Left forelimb (tissue), 1 donor: ENCODE measurements at regions not wholly inside any gene's neighbourhood (a gene's known extent, or its start where the extent isn't known, plus 50 kb on each side); places are given as distances from the start of the nearest gene placed in this dataset.
"Not testable (repeated sequence)": the region's sequence is repeated elsewhere in the genome, so short reads cannot be mapped to it uniquely, and the experiment has no call there.

Source experiments
- DNase-seq: peaks from one replicate; pipeline ENCODE4 v3.0.0-alpha.2; 2018; ENCODE audit warnings: low spot score

DNA sequence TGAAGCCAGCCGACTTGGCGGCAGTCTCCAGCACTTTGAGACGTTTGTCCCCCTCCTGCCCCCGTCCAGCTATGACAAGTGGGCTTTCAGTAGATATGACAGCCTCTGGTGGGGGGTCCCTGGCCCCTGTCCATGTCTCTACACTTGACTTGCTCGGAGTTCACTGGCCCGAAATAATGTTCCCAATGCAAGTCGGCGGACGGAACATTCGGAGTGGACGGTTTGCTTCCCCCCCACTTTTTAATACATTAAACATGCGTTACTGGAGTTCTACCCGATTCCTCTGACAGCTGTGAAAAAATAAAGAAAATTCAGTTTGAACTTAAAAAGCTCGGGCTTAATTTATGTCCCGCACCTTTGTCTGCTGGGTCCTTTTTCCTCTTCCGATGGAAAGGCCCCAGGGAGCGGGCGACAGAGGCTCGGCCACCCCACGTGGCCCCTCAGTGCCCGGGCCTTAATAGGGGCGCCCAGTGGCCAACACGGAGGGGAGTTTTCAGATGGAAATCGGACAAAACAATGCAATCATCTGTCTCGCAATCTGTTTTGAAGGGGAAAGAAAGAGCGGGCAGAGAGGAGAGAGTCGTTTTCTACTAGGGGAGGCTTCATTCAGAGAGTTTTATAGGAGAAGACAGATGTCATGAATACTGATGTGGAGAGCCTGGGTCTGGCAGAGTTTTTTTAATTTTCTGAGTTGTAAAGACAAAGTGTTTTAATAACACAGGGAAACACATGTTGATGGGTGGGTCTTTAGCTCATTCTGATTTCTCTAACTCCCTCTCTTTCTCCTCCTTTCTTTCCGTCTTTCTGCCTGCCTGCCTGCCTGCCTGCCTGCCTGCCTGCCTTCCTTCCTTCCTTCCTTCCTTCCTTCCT lies 50.2 kb downstream of the SMIM38 start:
- peak; percentile 15 for DNase-seq

DNA sequence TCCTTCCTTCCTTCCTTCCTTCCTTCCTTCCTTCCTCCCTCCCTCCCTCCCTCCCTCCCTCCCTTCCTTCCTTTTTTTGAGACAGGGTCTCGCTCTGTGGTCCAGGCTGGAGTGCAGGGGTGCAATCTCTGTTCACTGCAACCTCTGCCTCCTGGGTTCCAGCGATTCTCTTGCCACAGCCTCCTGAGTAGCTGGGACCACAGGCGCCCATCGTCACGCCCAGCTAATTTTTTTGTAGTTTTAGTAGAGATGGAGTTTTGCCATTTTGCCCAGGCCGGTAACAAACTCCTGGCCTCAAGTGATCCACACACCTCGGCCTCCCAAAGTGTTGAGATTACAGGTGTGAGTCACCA lies 50.9 kb downstream of the SMIM38 start:
- not testable (repeated sequence) for DNase-seq

DNA sequence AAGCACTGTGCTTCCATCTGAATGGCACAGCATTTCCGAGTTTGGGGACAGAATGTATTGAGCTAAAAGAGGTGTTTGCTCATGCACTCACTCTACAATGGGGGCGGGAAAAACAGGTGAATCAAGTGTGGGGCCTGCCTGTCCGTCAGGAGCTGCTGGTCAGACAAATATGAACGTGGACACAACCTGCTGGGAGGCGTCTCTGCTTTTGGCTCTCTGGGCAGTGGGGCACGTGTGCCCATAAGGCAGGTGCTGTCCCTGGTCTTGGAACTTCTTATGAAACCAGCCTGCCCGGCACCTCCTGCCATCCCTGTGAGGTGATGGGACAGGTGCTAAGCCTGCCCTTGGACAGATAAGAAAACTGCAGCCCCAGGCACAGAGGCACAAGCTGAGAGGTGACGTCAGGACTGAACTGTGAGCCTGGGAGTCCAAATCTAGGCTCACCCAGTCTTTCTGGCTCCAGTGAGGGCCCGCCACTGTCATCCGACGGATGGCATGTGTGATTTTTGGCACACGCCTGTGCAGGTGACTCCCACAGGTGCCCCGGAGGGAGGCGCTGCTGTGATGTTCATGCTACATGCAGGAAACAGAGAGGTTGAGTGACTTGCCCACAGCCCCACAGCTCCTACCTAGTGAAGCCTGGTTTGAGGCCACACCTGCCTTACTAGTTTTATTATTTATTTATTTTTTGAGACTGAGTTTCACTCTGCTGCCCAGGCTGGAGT lies 51.6 kb downstream of the SMIM38 start:
- peak; percentile 55 for DNase-seq

DNA sequence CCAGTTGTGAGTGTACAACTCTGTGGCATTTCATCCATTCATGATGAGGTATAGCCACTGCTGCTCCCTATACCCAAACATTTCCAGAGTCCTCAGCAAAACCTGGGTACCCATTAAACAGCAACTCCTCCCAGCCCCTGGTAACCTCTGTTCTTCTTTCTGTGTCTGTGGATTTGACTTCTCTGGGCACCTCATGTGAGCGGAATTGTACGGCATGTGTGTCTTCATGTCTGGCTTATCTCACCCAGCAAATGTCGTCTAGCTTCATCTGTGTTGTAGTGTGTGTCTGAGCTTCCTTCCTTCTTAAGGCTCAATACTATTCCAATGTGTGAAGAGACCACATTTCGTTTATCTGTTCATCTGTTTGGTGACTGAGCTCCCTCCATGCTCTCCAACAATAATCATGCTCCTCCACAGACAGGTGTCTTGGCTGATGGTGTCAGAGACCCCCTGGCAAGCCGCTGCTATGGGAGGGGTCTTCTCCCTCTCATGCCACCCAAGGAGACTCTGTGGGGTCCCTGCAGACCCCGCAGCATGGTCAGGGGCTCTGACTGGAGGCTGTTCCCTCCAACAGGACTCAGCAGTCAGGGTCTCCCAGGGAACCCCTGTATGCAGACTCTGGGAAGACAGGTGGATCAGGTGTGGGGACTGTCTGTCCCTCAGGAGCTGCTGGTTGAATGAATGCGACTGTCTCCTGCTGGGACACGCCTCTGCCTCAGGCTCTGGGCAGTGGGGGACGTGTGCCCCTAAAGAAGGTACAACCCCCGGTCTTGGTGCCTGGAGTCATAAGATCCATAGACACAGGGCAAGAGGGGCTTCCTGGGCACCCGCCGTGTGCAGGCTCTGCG lies 52.7 kb downstream of the SMIM38 start:
- peak; percentile 28 for DNase-seq

DNA sequence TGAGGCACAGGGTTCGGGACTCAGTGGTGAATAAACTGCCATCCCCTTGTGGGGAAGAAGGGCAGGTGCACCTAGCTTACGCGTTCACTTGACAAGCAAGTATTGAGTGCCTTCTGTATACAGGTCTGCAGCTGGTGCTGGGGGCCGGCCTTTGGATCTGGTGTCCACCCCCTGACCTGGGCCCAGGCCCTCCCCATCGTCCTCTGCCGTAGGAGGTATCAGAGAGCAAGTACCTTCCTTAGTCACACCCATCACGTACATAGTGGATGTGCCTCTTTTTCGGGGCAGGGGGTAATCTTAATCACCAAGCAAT lies 53.3 kb downstream of the SMIM38 start:
- DNase-seq = peak; percentile 34

DNA sequence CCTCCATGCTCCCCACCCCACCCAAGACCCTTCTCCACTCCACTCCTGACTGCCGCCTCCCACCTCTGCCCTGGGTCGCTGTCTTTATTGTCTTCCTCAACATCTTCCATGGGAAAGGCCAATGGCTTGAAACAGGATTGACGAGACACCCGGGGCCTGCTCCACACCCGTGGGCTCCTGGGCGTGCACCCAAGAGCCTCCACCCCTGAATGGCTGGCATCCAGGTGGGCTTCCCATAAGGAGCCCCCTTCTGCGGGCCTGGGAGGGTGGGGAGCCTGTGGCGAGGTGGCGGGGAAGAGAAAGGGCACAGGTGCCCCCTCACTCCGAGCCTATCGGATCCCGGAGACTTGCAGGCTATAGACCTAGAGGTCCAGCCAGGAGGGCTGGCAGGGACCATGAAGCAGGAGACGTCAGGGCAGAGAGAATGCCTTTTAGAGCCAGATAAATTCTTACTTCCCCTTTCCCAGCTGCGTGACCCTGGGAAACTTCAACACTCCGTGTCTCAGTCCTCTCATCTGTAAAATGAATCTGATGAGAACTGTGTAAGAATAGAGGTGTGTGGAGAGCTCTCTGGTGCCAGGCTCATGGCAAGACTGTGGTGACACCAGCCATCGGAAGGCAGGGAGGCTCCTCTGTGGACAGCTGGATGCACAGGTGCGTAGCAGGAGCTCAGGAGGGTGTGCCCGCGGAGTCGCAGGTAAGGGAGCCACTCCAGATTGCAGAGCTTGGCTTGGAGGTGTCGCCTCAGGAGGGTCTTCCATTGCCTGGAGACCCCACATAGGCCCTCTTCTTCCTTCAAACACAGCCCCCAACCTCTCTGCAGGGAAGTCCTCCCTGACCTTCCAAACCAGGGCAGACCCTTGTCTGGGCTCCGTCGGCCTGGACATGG lies 53.9 kb downstream of the SMIM38 start:
- DNase-seq = peak; percentile 47

DNA sequence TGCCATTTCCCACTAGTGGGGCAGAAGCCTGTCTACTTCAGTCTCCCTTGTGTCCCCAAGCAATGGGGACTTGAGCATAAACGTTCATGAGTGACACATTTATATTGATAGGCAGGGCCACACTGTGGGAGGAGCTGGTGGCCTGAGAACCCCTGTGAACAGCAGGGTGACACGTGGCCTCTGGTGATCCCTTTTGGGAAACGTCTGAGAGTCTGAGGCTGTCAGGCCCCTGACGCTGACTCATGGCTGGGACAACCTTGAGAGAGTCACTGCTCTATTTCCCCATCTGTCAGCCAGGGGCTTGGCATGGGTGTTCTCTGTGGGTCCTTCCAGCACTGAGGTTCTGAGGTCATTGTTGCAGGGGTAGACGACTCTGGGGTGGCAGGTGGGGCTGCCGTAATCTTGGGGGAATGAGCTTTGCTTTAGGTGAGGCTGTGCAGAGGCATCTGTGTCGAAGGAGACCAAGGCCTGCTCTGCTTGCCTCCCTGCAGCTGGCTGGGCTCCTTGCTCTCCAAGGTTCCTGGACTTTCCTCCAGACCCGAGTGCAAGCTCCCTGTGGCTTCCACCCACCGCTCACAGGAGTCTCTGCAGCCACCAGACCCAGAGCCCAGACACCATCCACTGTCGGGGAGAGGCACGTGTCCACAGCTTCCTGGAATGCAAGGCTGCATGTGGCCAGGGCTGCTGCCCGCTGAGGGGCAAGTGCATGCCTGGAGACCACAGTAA lies 54.7 kb downstream of the SMIM38 start:
- DNase-seq = no peak

DNA sequence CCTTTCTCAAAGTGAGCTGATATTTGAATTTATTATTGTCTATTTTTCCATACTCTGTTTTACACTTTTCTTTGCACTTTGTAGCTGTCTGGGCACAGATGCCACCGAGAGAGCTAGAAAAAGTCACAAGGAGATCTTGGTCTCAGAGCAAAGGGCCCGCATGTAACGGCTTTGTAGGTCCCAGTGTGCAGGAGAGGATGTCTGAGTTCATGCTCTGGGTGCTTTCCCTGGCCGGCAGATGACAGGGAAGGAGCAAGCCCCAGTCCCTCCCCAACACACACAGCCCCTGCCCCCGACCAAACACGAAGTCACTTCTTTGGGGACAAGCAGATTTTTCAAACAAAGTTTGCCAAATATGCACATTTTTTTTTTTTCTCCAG lies 55.8 kb downstream of the SMIM38 start:
- DNase-seq = peak; percentile 23

DNA sequence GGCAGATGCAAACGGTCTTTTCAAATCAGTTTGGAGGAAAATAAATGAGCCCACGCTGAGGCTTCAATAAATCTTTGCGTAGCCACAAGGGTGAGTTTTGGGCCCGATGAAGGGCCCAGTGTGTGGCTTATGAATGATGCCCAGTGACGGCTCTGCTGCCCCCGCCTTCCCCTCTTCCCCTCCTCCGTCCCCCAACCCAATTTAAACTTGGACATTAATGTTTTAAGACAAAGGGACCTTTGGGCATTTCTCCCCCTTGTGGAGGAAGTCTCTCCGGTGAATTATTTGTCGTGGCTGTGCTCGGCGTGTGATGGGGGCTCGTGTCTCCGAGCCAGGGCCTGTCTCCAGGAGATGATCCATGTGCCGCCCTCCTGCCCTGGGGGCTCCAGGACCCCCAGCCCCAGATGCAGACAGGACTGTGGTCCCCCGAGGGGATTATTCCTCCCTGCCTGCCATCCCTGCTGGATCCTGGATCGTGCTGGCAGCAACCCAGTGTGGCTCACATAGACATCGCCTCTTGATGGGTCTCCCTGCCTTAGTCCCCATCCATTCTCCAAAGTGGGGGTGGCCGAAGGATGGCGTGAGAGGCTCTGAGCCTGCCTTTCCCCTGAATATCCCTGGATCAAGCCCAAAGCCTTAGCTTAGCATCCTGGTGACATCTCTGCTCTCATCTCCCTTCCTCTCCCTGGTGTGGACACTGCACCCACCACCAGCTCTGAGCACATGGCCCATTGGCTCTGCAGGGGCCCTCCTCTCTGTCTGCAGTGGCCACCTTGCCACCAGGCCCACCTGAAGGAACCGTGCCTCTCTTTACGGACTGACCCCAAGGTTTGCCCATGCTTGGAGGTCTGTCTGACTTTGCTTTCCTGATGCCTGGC lies 56.4 kb downstream of the SMIM38 start:
- peak; percentile 62 for DNase-seq

DNA sequence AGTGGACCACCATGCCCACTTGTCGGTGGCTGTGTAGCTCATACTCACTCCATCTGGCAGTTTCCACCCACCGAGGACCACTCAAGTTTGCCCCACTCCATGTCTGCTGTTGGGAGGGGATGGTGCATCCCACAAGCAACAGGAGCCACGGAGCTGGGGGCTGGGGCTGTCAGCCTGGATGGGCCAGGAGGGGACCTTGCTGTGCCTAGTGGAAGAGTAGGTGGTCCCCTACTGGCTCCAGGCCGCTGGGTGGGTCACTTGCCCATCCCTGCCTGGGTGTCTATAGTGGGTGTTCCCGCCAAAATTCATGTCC lies 57.0 kb downstream of the SMIM38 start:
- no peak for DNase-seq

DNA sequence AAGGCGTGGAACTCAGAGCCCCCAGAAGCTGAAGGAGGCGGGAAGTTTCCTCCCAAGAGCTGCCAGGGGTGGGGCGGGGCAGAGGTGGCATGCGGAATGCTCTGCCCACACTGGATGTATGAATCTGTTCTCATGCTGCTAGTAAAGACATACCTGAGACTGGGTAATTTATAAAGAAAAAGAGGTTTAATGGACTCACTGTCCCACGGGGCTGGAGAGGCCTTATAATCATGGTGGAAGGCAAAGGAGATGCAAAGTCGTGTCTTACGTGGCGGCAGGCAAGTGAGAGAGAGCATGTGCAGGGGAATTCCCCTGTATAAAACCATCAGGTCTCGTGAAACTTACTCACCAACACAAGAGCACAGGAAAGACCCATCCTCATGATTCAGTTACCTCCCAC lies 57.6 kb downstream of the SMIM38 start:
- peak; percentile 14 for DNase-seq

DNA sequence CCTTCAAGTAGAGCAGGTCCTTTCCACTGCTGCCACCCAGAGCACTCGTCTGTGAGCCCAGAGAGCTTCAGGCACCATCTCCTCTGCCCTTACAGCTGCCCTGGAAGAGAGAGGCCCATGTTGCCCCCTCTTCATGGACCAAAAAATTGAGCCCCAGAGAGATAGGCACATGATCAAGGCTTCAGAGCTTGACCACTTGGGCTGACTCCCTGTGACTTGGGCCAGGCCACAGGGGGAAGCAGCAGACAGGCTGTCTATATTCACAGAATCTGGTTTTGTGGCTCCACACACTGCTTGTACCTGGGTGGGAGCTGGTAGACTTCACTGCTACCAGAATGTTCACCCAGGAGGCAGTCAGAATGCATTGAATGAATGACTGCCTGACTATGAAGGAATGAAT lies 58.2 kb downstream of the SMIM38 start:
- DNase-seq = peak; percentile 34

DNA sequence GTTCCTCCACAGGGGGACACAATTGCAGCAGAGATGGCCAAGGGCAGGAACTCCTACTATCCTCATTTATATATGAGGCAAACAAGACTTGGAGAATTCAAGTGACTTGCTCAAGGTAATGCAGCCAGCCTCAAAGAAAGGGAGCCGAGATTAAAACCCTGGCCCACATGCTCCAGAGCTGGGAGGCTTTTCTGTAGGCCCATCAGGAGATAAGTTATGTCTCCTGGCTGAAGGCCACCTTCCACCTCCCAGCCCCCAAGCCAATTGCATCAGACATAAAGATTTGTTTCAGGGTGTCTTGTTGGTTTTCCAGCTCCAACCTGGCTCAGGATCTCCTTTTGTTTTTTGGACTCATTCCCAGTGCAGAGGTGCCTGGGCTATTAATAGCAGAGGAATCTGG lies 59.5 kb downstream of the SMIM38 start:
- DNase-seq = no peak

DNA sequence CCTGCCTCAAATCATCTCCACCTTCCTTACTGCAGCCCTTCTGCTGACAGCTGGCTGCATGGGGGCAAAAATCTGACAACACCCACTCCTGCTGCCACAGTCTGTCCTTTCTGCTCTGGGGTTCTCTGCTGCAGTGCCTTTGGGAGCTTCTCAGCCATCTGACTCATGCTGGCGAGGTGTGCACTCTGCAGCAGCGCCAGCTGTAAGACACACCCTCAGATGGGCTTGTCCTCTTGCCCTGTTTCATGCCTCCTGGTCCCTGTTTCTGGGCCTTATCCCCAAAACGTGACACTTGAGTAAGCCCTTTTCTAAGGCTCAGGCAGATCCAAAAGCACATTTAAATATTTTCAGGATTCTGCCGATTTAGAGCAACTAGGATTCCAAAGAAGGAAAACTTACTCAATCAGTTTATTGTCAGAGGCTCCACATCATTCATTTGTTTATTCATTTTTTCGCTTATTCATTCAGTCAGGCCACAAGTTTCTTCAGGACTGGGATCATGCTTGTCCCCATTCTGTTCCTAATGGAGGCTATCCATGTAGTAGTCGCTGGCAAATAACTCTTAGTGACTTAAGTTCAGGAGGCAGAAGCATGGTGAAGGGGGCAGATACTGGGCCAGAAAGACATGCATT lies 60.2 kb downstream of the SMIM38 start:
- DNase-seq = peak; percentile 34

DNA sequence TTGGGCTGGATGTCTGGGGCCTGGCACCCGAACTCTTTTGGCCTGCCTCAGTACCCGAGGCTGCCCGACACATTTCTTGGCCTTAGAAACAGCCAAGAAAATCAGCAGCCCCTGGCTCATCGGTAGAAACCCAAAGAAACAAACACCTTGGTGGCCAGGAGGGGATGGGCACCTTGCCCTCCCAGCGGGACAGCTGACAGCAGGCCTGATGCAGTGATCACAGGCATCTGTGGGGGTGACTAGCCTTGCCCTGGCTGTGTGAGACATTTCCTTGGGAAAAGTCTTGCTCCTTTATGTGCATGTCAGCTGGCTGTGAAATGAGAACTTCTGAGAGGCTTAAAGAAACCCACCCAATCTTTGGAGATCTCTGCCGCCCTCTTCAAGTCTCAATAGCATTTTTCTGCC lies 60.9 kb downstream of the SMIM38 start:
- peak; percentile 30 for DNase-seq

DNA sequence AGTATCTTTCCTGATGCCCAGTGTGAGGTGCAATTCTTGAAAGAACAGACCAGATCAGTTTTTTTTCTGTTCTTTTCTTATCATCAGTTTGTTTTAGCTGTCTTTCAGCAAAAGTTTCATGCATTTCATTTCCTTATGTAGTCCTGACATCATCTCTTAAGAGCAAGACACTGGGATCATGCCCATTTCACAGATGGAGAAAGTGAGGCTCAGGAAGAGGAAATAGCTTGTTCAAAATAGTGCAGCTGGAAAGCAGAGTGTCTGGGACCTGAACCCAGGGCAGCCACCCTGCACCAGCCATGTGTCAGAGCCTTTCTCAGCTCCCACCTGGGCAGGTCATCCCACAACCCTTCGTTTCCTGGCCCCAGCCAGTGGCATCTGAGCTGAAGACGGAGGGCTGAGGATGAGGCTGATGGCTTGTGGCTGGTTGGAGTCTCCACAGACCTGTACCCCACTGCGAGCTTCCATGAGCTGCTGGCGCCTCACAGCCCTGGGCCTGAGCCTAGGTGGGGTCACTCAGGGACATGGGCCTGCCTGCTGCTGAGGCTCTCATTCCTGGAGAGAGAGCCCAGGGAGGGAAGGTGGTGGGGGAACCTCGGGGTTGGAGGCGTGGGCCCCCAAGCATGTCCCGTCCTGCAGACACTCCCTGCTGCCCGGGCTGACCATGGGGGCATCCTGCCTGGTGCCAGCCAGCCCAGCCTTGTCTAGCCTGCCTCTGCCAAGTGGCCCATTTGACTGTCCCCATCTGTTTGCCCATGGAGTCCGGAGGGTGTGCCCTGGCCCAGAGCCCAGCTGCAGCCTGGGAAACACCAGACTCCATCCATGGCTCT lies 61.8 kb downstream of the SMIM38 start:
- peak; percentile 65 for DNase-seq

DNA sequence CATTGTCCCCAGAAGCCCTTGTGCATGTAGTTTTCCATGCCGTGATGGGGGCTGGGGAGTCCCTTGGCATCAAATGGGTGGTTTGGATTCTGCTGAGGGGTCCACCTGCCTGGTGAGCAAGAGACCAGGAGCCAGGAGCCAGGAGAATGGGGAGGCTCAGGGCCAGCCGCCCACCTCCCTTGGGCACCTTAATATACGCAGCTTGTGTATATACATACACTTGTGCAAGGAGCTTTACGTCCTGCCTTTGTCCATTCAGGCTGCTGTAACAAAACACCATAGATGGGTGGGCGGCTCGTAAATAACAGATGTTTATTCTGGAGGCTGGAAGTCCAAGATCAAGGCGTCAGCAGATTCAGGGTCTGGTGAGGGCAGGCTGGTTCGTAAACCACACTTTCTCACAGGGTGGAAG lies 62.5 kb downstream of the SMIM38 start:
- peak; percentile 28 for DNase-seq

DNA sequence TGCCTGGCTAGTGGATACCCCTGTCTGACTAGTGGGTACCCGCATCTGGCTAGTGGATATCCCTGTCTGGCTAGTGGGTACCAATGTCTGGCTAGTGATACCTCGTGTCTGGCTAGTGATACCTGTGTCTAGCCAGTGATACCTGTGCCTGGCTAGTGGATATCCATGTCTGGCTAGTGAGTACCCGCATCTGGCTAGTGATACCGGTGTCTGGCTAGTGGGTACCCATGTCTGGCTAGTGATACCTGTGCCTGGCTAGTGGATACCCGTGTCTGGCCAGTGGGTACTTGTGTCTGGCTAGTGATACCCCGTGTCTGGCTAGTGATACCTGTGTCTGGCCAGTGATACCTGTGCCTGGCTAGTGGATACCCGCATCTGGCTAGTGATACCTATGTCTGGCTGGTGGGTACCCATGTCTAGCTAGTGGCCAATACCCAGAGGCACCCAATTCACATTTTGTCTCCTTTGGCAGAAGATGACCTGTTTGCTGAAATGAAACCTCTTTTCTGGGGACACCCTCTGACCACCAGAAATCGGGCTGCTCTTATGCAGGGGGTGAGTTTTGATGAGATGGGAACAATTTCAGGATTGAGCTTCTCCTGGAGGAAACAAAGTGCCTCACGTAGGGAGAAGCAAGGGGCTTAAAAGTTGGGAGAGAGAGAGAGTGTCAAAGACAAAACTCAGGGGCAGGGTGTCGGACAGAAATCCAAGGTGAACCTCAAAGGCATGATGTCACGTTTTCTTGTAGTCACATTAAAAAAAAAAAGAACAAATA lies 63.4 kb downstream of the SMIM38 start:
- DNase-seq = peak; percentile 59
